A549 (cell line): ENCODE measurements at regions not wholly inside any gene's neighbourhood (a gene's known extent, or its start where the extent isn't known, plus 50 kb on each side); places are given as distances from the start of the nearest gene placed in this dataset.

Experiments used
- ATAC-seq, 2 experiments: fragments of 200-7000 bp in 1 of 2; fragments of >200 bp in 1 of 2; cut with Nextera tagmentation in 1 of 2; cut with Tn5 transposase in 1 of 2; 3 replicates each; pipeline versions ENCODE4 v1.8.0 to v1.9.1; 2018 to 2020; ENCODE audit warnings: mild to moderate bottlenecking in 1 of 2, moderate library complexity in 1 of 2
- CTCF ChIA-PET: fragments of 300-600 bp; sonication (Branson Sonifier 250); formaldehyde crosslinking; extraction: SDS; loops from one replicate; lab custom pipeline; 2021; ENCODE audit warnings: antibody characterized with exemption, inconsistent platforms; lab: Yijun Ruan, JAX
- POLR2A ChIA-PET: fragments of 350-600 bp; formaldehyde crosslinking; extraction: SDS; loops from one replicate; lab custom pipeline; 2021; ENCODE audit warnings: antibody characterized with exemption, inconsistent platforms; lab: Yijun Ruan, JAX
- DNase-seq, 2 experiments: peaks; one replicate each; pipeline versions ENCODE4 v3.0.0 to v3.0.0-alpha.2; 2011 to 2016; ENCODE audit warnings: low read depth in 1 of 2, low spot score in 1 of 2
- FAIRE-seq: peaks from 2 replicates; lab custom pipeline; 2011; peaks lifted over from hg19 to GRCh38; lab: Jason Lieb, UNC
- H3K27ac ChIP-seq, 2 experiments: fragments of >200 bp; sonication (Bioruptor Twin); formaldehyde crosslinking; 3 replicates each; pipeline ENCODE4 v1.5.1; 2016 to 2017
- H3K4me1 ChIP-seq: fragments of >200 bp; sonication (Bioruptor Twin); formaldehyde crosslinking; 3 replicates; pipeline ENCODE4 v1.6.1; 2016
- H3K4me2 ChIP-seq: fragments of >200 bp; sonication (Bioruptor Twin); formaldehyde crosslinking; 3 replicates; pipeline ENCODE4 v1.6.1; 2016
- H3K4me3 ChIP-seq: fragments of >200 bp; sonication (Bioruptor Twin); formaldehyde crosslinking; 3 replicates; pipeline ENCODE4 v1.5.1; 2016
- H3K9me3 ChIP-seq: fragments of >200 bp; sonication (Bioruptor Twin); formaldehyde crosslinking; 3 replicates; pipeline ENCODE4 v1.6.1; 2016
- BHLHE40 ChIP-seq: IDR thresholded peaks from 2 replicates; pipeline ENCODE4 v1.6.1; 2012; ENCODE audit warnings: low read depth, low read length, inconsistent platforms
- CBX2 ChIP-seq: fragments of 200-600 bp; sonication (generic); IDR thresholded peaks from 2 replicates; pipeline ENCODE4 v1.6.1; 2016; ENCODE audit warnings: low read depth, mild to moderate bottlenecking, borderline replicate concordance
- CBX8 ChIP-seq: fragments of 200-600 bp; sonication (generic); IDR thresholded peaks from 2 replicates; pipeline ENCODE4 v1.6.1; 2016
- EHF ChIP-seq: fragments of 250-450 bp; sonication (Bioruptor Pico); IDR thresholded peaks from 2 replicates; pipeline ENCODE4 v1.5.0; 2020; ENCODE audit warnings: mild to moderate bottlenecking
- EP300 ChIP-seq, 2 experiments: fragments of >200 bp; sonication (Bioruptor Twin); formaldehyde crosslinking; IDR thresholded peaks; 2 replicates in 1 of 2; 3 replicates in 1 of 2; pipeline ENCODE4 v1.6.1; 2016 to 2017
- HMGXB4 ChIP-seq: fragments of 250-450 bp; sonication (Bioruptor Pico); IDR thresholded peaks from 2 replicates; pipeline ENCODE4 v1.5.0; 2021; ENCODE audit warnings: mild to moderate bottlenecking, moderate library complexity, borderline replicate concordance
- HOXA7 ChIP-seq: fragments of 250-450 bp; sonication (Bioruptor Pico); IDR thresholded peaks from 2 replicates; pipeline ENCODE4 v1.5.0; 2020; ENCODE audit warnings: mild to moderate bottlenecking, moderate library complexity
- JUN ChIP-seq, 2 experiments: fragments of >200 bp; sonication (Bioruptor Twin); formaldehyde crosslinking; IDR thresholded peaks; 2 replicates in 1 of 2; 3 replicates in 1 of 2; pipeline ENCODE4 v1.6.1; 2016 to 2017
- JUNB ChIP-seq: fragments of >200 bp; sonication (Bioruptor Twin); formaldehyde crosslinking; IDR thresholded peaks from 2 replicates; pipeline ENCODE4 v1.6.1; 2016
- KDM5A ChIP-seq: fragments of 200-600 bp; sonication (generic); IDR thresholded peaks from 2 replicates; pipeline ENCODE4 v1.6.1; 2016; ENCODE audit warnings: antibody characterized with exemption, mild to moderate bottlenecking
- MAX ChIP-seq: IDR thresholded peaks from 2 replicates; pipeline ENCODE4 v1.6.1; 2012
- MAZ ChIP-seq: fragments of 150-350 bp; IDR thresholded peaks from 2 replicates; pipeline ENCODE4 v1.6.1; 2014; ENCODE audit warnings: antibody characterized with exemption, low read depth, low read length, borderline replicate concordance
- NPAS2 ChIP-seq: fragments of 250-450 bp; sonication (Bioruptor Pico); IDR thresholded peaks from 2 replicates; pipeline ENCODE4 v1.8.0; 2022; ENCODE audit warnings: mild to moderate bottlenecking, moderate library complexity, borderline replicate concordance
- PHF8 ChIP-seq: fragments of 200-600 bp; sonication (generic); IDR thresholded peaks from 2 replicates; pipeline ENCODE4 v1.6.1; 2016; ENCODE audit warnings: low read depth, mild to moderate bottlenecking, antibody characterized with exemption, moderate library complexity, borderline replicate concordance
- RAD21 ChIP-seq, 2 experiments: fragments of >200 bp in 1 of 2; sonication (Bioruptor Twin) in 1 of 2; formaldehyde crosslinking in 1 of 2; IDR thresholded peaks in 1 of 2; conservative IDR thresholded peaks in 1 of 2; 2 replicates in 1 of 2; 3 replicates in 1 of 2; pipeline ENCODE4 v1.6.1; 2012 to 2018; ENCODE audit warnings: inconsistent platforms in 1 of 2
- RCOR1 ChIP-seq: fragments of 150-350 bp; IDR thresholded peaks from 2 replicates; pipeline ENCODE4 v1.6.1; 2014; ENCODE audit warnings: antibody characterized with exemption, low read length, low read depth
- RNF2 ChIP-seq: fragments of 200-600 bp; sonication (generic); IDR thresholded peaks from 2 replicates; pipeline ENCODE4 v1.6.1; 2016; ENCODE audit warnings: low read depth, mild to moderate bottlenecking, antibody characterized with exemption, moderate library complexity, borderline replicate concordance
- SMC3 ChIP-seq: fragments of >200 bp; sonication (Bioruptor Twin); formaldehyde crosslinking; IDR thresholded peaks from 3 replicates; pipeline ENCODE4 v1.6.1; 2018; ENCODE audit warnings: inconsistent platforms
- TFCP2L1 ChIP-seq: fragments of 250-450 bp; sonication (Bioruptor Pico); IDR thresholded peaks from 2 replicates; pipeline ENCODE4 v1.5.0; 2021; ENCODE audit warnings: mild to moderate bottlenecking
- TP53 ChIP-seq: fragments of 250-450 bp; sonication (Bioruptor Pico); IDR thresholded peaks from 2 replicates; pipeline ENCODE4 v1.5.0; 2021; ENCODE audit warnings: mild to moderate bottlenecking, moderate library complexity
- WGBS: methylation state at CpG from one replicate; pipeline ENCODE4 v1.1.6; 2017; ENCODE audit errors: missing lambda C conversion rate; 5-methylcytosine and 5-hydroxymethylcytosine counted together
- TF ChIP-seq, protein P1 (sequence below): fragments of 200-600 bp; sonication (generic); IDR thresholded peaks from 2 replicates; pipeline ENCODE4 v1.6.1; 2016; ENCODE audit warnings: antibody characterized with exemption, mild to moderate bottlenecking, moderate library complexity

DNA sequence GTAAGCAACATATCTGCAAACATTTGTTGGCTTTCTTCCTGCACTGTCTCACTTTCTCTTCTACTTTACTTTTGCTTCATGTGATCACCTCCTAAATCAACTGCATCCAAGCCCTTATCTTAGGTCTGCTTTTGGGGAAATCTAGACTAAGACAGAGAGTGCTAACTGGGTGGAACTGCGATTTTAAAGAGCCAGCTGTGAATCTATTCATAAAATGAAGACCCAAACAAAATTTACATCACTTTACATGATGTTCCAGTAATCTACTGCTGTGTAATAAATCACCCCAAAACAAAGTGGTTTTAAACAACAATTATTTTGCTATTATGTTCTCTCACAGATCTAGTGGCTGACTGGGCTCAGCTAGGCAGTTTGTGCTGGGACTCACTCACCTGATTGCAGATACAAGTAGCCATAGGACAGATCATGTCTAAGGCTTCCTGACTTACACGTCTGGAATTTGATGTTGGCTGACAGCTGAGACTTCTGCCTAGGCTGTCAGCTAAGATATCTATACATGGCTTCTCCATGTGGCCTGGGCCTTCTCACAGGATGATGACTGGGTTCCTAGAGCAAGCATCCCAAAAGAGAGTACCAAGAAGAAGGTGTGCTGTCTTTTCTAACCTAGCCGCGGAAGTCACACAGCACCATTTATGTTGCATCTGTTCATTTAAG lies 145.1 kb upstream of the TBCA start (continued):
- TF ChIP-seq HOXA7 (CRISPR knock-in tag) (no peak), CBX2 (no peak), JUNB (no peak), SMC3 (no peak), CBX8 (no peak)

- H3K4me1 ChIP-seq, result no peaks in the 10 kb centered on the region
- no peak overlapping the region for H3K27ac ChIP-seq
- no peak overlapping the region for H3K4me2 ChIP-seq
- no peaks in the 10 kb centered on the region for H3K9me3 ChIP-seq
- DNase-seq (no peak), FAIRE-seq (no peak), ATAC-seq (no peak)
- no peak overlapping the region for H3K4me3 ChIP-seq
- no peak for TF ChIP-seq TP53 (CRISPR knock-in tag)
- no peak for TF ChIP-seq EHF (CRISPR knock-in tag)
- no peak for TF ChIP-seq HMGXB4 (CRISPR knock-in tag)
- TF ChIP-seq RAD21 (conservative IDR thresholded peaks at IDR 0.05 in 1 of 2, IDR thresholded peaks at IDR 0.05 in 1 of 2), result no peak
- TF ChIP-seq TFCP2L1 (CRISPR knock-in tag), result no peak
- no peak for TF ChIP-seq RNF2
- TF ChIP-seq, protein P1, sequence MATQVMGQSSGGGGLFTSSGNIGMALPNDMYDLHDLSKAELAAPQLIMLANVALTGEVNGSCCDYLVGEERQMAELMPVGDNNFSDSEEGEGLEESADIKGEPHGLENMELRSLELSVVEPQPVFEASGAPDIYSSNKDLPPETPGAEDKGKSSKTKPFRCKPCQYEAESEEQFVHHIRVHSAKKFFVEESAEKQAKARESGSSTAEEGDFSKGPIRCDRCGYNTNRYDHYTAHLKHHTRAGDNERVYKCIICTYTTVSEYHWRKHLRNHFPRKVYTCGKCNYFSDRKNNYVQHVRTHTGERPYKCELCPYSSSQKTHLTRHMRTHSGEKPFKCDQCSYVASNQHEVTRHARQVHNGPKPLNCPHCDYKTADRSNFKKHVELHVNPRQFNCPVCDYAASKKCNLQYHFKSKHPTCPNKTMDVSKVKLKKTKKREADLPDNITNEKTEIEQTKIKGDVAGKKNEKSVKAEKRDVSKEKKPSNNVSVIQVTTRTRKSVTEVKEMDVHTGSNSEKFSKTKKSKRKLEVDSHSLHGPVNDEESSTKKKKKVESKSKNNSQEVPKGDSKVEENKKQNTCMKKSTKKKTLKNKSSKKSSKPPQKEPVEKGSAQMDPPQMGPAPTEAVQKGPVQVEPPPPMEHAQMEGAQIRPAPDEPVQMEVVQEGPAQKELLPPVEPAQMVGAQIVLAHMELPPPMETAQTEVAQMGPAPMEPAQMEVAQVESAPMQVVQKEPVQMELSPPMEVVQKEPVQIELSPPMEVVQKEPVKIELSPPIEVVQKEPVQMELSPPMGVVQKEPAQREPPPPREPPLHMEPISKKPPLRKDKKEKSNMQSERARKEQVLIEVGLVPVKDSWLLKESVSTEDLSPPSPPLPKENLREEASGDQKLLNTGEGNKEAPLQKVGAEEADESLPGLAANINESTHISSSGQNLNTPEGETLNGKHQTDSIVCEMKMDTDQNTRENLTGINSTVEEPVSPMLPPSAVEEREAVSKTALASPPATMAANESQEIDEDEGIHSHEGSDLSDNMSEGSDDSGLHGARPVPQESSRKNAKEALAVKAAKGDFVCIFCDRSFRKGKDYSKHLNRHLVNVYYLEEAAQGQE, result no peak
- no peak for TF ChIP-seq NPAS2 (CRISPR knock-in tag)
- no peak for TF ChIP-seq CBX8
- no peak for TF ChIP-seq BHLHE40
- no peak for TF ChIP-seq MAZ
- TF ChIP-seq EP300 (IDR thresholded peaks at IDR 0.05), result no peak
- no peak for TF ChIP-seq PHF8
- TF ChIP-seq RCOR1, result no peak
- no peak for TF ChIP-seq KDM5A
- TF ChIP-seq JUN (IDR thresholded peaks at IDR 0.05), result no peak
- no peak for TF ChIP-seq MAX
- ChIA-PET CTCF (interaction anchor here (0.9 to 1.2 kb wide), 4 partner anchors 9 to 87 kb away, joined by 3 to 4 read pairs (median 3); no protein-coding TSS in a partner anchor), POLR2A (no interaction called here)
- WGBS, result 52% methylated on average over 5 of the region's 5 CpGs
Observed at GRCh38 chr5:77920359-77921058, 144.4 kb upstream of the TBCA start.
